ENCODE measurements at regions not wholly inside any gene's neighbourhood (a gene's known extent, or its start where the extent isn't known, plus 50 kb on each side); places are given as distances from the start of the nearest gene placed in this dataset.

- H3K4me3 ChIP-seq (ENCODE audit: low read depth, low read length), result no peak overlapping the region
- DNase-seq (ENCODE audit: low read depth), result no peak
- TF ChIP-seq MYC (IDR thresholded peaks at IDR 0.05; ENCODE audit: low read depth, low read length) (no peak), POLR2A (IDR thresholded peaks at IDR 0.05; ENCODE audit: extremely low read depth, insufficient read length) (no peak)
- TF ChIP-seq, protein P1, sequence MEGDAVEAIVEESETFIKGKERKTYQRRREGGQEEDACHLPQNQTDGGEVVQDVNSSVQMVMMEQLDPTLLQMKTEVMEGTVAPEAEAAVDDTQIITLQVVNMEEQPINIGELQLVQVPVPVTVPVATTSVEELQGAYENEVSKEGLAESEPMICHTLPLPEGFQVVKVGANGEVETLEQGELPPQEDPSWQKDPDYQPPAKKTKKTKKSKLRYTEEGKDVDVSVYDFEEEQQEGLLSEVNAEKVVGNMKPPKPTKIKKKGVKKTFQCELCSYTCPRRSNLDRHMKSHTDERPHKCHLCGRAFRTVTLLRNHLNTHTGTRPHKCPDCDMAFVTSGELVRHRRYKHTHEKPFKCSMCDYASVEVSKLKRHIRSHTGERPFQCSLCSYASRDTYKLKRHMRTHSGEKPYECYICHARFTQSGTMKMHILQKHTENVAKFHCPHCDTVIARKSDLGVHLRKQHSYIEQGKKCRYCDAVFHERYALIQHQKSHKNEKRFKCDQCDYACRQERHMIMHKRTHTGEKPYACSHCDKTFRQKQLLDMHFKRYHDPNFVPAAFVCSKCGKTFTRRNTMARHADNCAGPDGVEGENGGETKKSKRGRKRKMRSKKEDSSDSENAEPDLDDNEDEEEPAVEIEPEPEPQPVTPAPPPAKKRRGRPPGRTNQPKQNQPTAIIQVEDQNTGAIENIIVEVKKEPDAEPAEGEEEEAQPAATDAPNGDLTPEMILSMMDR (IDR thresholded peaks at IDR 0.05; ENCODE audit: low read depth, low read length), result no peak
- TF ChIP-seq, protein P2, sequence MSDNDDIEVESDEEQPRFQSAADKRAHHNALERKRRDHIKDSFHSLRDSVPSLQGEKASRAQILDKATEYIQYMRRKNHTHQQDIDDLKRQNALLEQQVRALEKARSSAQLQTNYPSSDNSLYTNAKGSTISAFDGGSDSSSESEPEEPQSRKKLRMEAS (IDR thresholded peaks at IDR 0.05; ENCODE audit: low read depth, low read length), result no peak
These were observed 120.9 kb upstream of the LHX1 start for GRCh38 chr17:36816214-36816906.

- H3K4me3 ChIP-seq (ENCODE audit: low read depth, low read length), result no peak overlapping the region
- DNase-seq (ENCODE audit: low read depth), result no peak
- TF ChIP-seq POLR2A (IDR thresholded peaks at IDR 0.05; ENCODE audit: extremely low read depth, insufficient read length) (no peak), MYC (IDR thresholded peaks at IDR 0.05; ENCODE audit: low read depth, low read length) (no peak)
- TF ChIP-seq, protein P1 (IDR thresholded peaks at IDR 0.05; ENCODE audit: low read depth, low read length), result no peak
- TF ChIP-seq, protein P2 (IDR thresholded peaks at IDR 0.05; ENCODE audit: low read depth, low read length), result no peak
These were observed 120.4 kb upstream of the LHX1 start for GRCh38 chr17:36816907-36817288.

DNA sequence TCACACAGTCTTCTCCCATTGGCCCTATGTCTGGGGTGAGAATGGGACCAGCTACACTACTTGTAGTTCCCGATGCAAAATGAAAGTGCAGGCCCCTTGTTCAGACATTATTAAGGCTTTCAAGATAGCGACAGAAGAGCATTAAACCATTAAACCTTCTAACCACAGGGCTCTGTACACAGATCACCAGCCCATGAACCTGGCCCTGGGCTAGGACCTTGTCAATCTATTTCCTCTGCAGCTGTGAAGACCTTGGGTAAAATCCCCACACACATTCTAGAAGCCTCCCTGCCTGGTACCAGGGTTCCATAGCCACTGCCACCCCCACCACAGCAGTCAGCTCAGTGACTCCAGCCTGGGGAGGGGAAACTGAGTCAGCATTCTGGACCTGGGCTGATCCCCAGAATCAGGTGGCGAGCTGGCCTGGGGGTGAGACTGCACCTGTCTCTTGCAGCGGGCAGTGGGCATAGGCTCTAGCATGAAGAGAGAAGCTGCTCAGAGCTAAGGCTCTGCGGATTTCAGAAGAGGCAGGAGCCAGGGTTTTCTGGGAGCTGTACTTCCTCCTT, 119.7 kb upstream of the LHX1 start:
- no peak for DNase-seq (ENCODE audit: low read depth)
- no peak overlapping the region for H3K4me3 ChIP-seq (ENCODE audit: low read depth, low read length)
- TF ChIP-seq, protein P1 (IDR thresholded peaks at IDR 0.05; ENCODE audit: low read depth, low read length), result no peak
- TF ChIP-seq, protein P2 (IDR thresholded peaks at IDR 0.05; ENCODE audit: low read depth, low read length), result no peak
- no peak for TF ChIP-seq POLR2A (IDR thresholded peaks at IDR 0.05; ENCODE audit: extremely low read depth, insufficient read length)
- TF ChIP-seq MYC (IDR thresholded peaks at IDR 0.05; ENCODE audit: low read depth, low read length), result no peak

DNA sequence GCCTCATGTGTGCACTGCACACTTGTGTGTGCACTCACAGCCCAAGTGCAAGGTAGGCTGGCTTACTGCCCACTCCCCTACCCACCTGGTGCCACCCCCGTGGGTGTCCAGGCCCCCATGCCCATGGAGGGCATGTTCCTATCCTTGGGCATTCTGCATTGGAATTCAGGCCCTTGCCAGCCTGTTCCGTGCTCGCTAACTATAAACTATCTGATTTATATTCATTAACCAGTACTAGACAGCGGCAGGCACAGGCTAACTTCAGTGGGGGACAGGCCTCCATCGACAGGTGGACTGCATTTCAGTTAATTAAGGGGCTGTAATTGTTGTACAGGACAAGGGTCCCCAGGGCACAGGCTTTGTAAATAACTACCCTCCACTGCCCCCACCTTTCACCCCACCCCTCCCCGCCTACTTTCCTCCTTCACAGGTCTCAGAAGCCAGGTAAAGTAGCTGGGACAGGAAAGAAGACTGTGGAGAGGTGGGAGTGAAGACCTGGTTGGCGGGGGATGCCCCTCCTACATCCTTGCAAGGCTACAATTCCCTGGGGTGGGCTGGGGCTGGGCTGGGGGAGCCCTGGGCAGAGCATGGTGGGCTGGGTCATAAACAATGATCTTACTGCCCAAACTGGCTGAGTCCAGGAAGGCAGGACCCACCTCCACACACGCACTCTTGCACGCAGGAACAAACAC, 119.0 kb upstream of the LHX1 start:
- TF ChIP-seq, protein P1 (IDR thresholded peaks at IDR 0.05; ENCODE audit: low read depth, low read length), result no peak
- TF ChIP-seq POLR2A (IDR thresholded peaks at IDR 0.05; ENCODE audit: extremely low read depth, insufficient read length) (no peak), MYC (IDR thresholded peaks at IDR 0.05; ENCODE audit: low read depth, low read length) (no peak)
- TF ChIP-seq, protein P2 (IDR thresholded peaks at IDR 0.05; ENCODE audit: low read depth, low read length), result no peak
- no peak overlapping the region for H3K4me3 ChIP-seq (ENCODE audit: low read depth, low read length)
- no peak for DNase-seq (ENCODE audit: low read depth)

DNA sequence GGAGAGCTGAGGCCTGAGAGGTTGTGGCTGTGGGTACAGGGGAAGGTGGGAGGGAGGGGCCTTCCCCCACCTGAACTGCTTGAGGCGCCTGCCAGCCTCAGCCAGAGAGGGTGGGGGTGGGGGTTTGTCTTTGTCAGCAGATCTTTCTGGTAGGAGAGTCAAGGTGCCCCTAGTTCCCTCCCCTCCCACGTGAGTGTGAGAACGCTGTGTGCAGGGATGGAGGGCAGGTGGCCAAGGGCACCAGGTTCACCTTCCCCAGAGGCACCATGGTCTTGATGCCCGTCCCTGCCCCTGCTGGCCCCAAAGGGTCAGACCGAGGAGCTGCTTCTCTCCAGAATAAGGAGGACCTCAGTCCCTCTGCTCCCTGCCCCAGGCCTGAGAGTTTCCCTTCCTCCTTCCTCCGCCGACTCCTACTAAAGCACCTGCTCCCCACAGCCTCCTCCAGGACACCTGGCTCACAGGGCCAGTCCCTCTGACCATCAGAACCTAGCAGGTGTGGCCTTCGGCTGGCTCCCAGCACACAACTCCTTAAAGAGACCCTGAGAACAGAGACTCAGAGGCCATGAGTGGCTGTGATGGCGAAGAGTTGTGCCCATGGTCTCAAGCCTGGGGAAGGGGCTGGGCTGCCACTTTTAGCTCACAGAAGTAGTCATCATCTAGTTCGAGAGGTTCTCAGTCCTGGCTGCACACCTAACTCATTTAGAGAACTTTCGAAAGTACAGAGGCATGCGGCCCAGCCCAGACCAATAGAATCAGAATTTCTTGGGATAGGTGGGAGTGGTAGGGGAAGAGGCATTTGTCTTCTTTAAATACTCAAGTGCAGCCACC, 113.2 kb upstream of the LHX1 start:
- H3K4me3 ChIP-seq (ENCODE audit: low read depth, low read length), result no peak overlapping the region
- DNase-seq (ENCODE audit: low read depth), result no peak
- TF ChIP-seq MYC (IDR thresholded peaks at IDR 0.05; ENCODE audit: low read depth, low read length), result no peak
- TF ChIP-seq, protein P2 (IDR thresholded peaks at IDR 0.05; ENCODE audit: low read depth, low read length), result no peak
- no peak for TF ChIP-seq POLR2A (IDR thresholded peaks at IDR 0.05; ENCODE audit: extremely low read depth, insufficient read length)
- TF ChIP-seq, protein P1 (IDR thresholded peaks at IDR 0.05; ENCODE audit: low read depth, low read length), result no peak

All from NB4 (cell line).